WTC11 (cell line): ENCODE measurements at regions not wholly inside any gene's neighbourhood (a gene's known extent, or its start where the extent isn't known, plus 50 kb on each side); places are given as distances from the start of the nearest gene placed in this dataset.

ENCODE experiments used
- ATAC-seq: fragments of 200-7000 bp; cut with Tn5 transposase; 2 replicates; pipeline ENCODE4 v1.10.0; 2021; ENCODE audit warnings: mild to moderate bottlenecking, moderate library complexity
- CTCF ChIA-PET: fragments of 300-600 bp; sonication (Branson Sonifier 250); formaldehyde crosslinking; loops from one replicate; lab custom pipeline; 2021; ENCODE audit warnings: antibody characterized with exemption; lab: Charles Lee
- POLR2A ChIA-PET: fragments of 350-600 bp; sonication (Branson Sonifier 250); formaldehyde crosslinking; loops from one replicate; lab custom pipeline; 2021; ENCODE audit warnings: antibody characterized with exemption; lab: Charles Lee
- DNase-seq: peaks from one replicate; pipeline ENCODE4 v3.0.0; 2021; ENCODE audit warnings: low spot score
- H3K27ac Mint-ChIP-seq: 2 replicates; pipeline ENCODE4 v1.8.0; 2021; ENCODE audit warnings: mixed read lengths
- H3K27me3 Mint-ChIP-seq: 2 replicates; pipeline ENCODE4 v1.8.0; 2021; ENCODE audit warnings: low read depth, mild to moderate bottlenecking, moderate library complexity, mixed read lengths
- H3K36me3 Mint-ChIP-seq: 2 replicates; pipeline ENCODE4 v1.8.0; 2021; ENCODE audit warnings: mixed read lengths
- H3K4me1 Mint-ChIP-seq: 2 replicates; pipeline ENCODE4 v1.8.0; 2022; ENCODE audit warnings: mixed read lengths
- H3K4me3 Mint-ChIP-seq: 2 replicates; pipeline ENCODE4 v1.8.0; 2021; ENCODE audit warnings: mild to moderate bottlenecking, moderate library complexity, mixed read lengths
- H3K9me3 Mint-ChIP-seq: 2 replicates; pipeline ENCODE4 v1.8.0; 2021; ENCODE audit warnings: mixed read lengths
- AFF4 ChIP-seq: sonication (generic); formaldehyde crosslinking; IDR thresholded peaks from 2 replicates; pipeline ENCODE4 v1.8.1; 2023; ENCODE audit warnings: mild to moderate bottlenecking, missing genetic modification reagents, borderline replicate concordance
- E2F4 ChIP-seq: sonication (generic); formaldehyde crosslinking; IDR thresholded peaks from 2 replicates; pipeline ENCODE4 v1.8.1; 2022; ENCODE audit warnings: low read depth, mild to moderate bottlenecking, moderate library complexity, missing genetic modification reagents, borderline replicate concordance
- ETV6 ChIP-seq: sonication (generic); formaldehyde crosslinking; IDR thresholded peaks from 2 replicates; pipeline ENCODE4 v1.8.1; 2022; ENCODE audit warnings: mild to moderate bottlenecking, missing genetic modification reagents
- GRHL2 ChIP-seq: fragments of 250-450 bp; sonication (Bioruptor Pico); IDR thresholded peaks from 2 replicates; pipeline ENCODE4 v1.8.0; 2022; ENCODE audit warnings: mild to moderate bottlenecking, moderate library complexity; ENCODE audit not compliant: insufficient replicate concordance, severe bottlenecking
- IRF1 ChIP-seq: sonication (generic); formaldehyde crosslinking; IDR thresholded peaks from 2 replicates; pipeline ENCODE4 v1.8.0; 2023; ENCODE audit warnings: missing genetic modification reagents
- IRF2 ChIP-seq: sonication (generic); formaldehyde crosslinking; IDR thresholded peaks from 2 replicates; pipeline ENCODE4 v1.8.0; 2022; ENCODE audit warnings: low read depth, missing genetic modification reagents, borderline replicate concordance
- JAZF1 ChIP-seq: fragments of 250-450 bp; sonication (Bioruptor Pico); IDR thresholded peaks from 2 replicates; pipeline ENCODE4 v1.9.0; 2021; ENCODE audit warnings: moderate library complexity, mild to moderate bottlenecking, inconsistent platforms
- NFATC4 ChIP-seq: fragments of 250-450 bp; sonication (Bioruptor Pico); IDR thresholded peaks from 2 replicates; pipeline ENCODE4 v1.9.0; 2021; ENCODE audit warnings: mild to moderate bottlenecking
- NFE2L1 ChIP-seq: sonication (generic); formaldehyde crosslinking; IDR thresholded peaks from 2 replicates; pipeline ENCODE4 v1.8.1; 2023; ENCODE audit warnings: missing genetic modification reagents
- NFYB ChIP-seq: sonication (generic); formaldehyde crosslinking; conservative IDR thresholded peaks from 2 replicates; pipeline ENCODE4 v1.8.0; 2022; ENCODE audit warnings: low read depth, missing genetic modification reagents
- SMAD4 ChIP-seq: sonication (generic); formaldehyde crosslinking; IDR thresholded peaks from 2 replicates; pipeline ENCODE4 v1.8.0; 2022; ENCODE audit warnings: mild to moderate bottlenecking, missing genetic modification reagents
- USF2 ChIP-seq: sonication (generic); formaldehyde crosslinking; IDR thresholded peaks from 2 replicates; pipeline ENCODE4 v1.8.1; 2023; ENCODE audit warnings: mild to moderate bottlenecking, missing genetic modification reagents, moderate library complexity
- ZBTB43 ChIP-seq: sonication (generic); formaldehyde crosslinking; IDR thresholded peaks from 2 replicates; pipeline ENCODE4 v1.8.1; 2023; ENCODE audit warnings: mild to moderate bottlenecking, missing genetic modification reagents
- ZMAT4 ChIP-seq: fragments of 250-450 bp; sonication (Bioruptor Pico); IDR thresholded peaks from 2 replicates; pipeline ENCODE4 v1.9.0; 2021; ENCODE audit warnings: mild to moderate bottlenecking
- ZNF232 ChIP-seq: sonication (generic); formaldehyde crosslinking; IDR thresholded peaks from 2 replicates; pipeline ENCODE4 v1.8.0; 2022; ENCODE audit warnings: mild to moderate bottlenecking, missing genetic modification reagents
- ZNF671 ChIP-seq: fragments of 250-450 bp; sonication (Bioruptor Pico); IDR thresholded peaks from 2 replicates; pipeline ENCODE4 v1.8.0; 2021; ENCODE audit warnings: mild to moderate bottlenecking
- TF ChIP-seq, protein P1 (sequence below): fragments of 250-450 bp; sonication (Bioruptor Pico); IDR thresholded peaks from 2 replicates; pipeline ENCODE4 v1.9.0; 2021; ENCODE audit warnings: moderate library complexity, mild to moderate bottlenecking, inconsistent platforms, borderline replicate concordance

GRCh38 chr4:180518906-180519305 lies 1724.3 kb upstream of the TENM3 start:
- no peaks in the 10 kb centered on the region for H3K9me3 Mint-ChIP-seq
- ChIA-PET CTCF (no interaction called here), POLR2A (no interaction called here)
- no peak for ATAC-seq
- no peaks in the 10 kb centered on the region; the same call in 1 of the 2 replicates for H3K27me3 Mint-ChIP-seq
- no peak for DNase-seq
- no peak for TF ChIP-seq ZMAT4 (CRISPR knock-in tag)
- no peaks in the 10 kb centered on the region for H3K4me1 Mint-ChIP-seq
- no peak overlapping the region for H3K4me3 Mint-ChIP-seq
- no peaks in the 10 kb centered on the region for H3K36me3 Mint-ChIP-seq
- peak overlapping the region; percentile 41; the same call in 1 of the 2 replicates for H3K27ac Mint-ChIP-seq

GRCh38 chr4:180521181-180521580 lies 1722.0 kb upstream of the TENM3 start:
- Mint-ChIP-seq H3K36me3 (no peaks in the 10 kb centered on the region), H3K27me3 (no peaks in the 10 kb centered on the region), H3K4me3 (no peak overlapping the region)
- TF ChIP-seq JAZF1 (CRISPR knock-in tag) (no peak), NFE2L1 (CRISPR knock-in tag) (no peak), ZNF671 (no peak), ZNF232 (CRISPR knock-in tag) (no peak), AFF4 (CRISPR knock-in tag) (no peak), ETV6 (CRISPR knock-in tag) (no peak), NFYB (CRISPR knock-in tag) (no peak)
- TF ChIP-seq, all 79 proteins: peak for 0
- CTCF ChIA-PET = interaction anchor here (0.6 kb wide), 1 partner anchor 64 kb away, joined by 3 read pairs; no protein-coding TSS in a partner anchor
- H3K9me3 Mint-ChIP-seq = no peaks in the 10 kb centered on the region
- POLR2A ChIA-PET = no interaction called here
- ATAC-seq (no peak), DNase-seq (no peak)
- H3K4me1 Mint-ChIP-seq = no peaks in the 10 kb centered on the region
- H3K27ac Mint-ChIP-seq = no peak overlapping the region

GRCh38 chr4:180525523-180526077 lies 1717.6 kb upstream of the TENM3 start:
- no peak for ATAC-seq
- POLR2A ChIA-PET = no interaction called here
- H3K4me3 Mint-ChIP-seq = no peak overlapping the region
- peaks cover 7% of the 10 kb centered on the region for H3K9me3 Mint-ChIP-seq
- TF ChIP-seq IRF2 (no peak), GRHL2 (CRISPR knock-in tag) (no peak), NFATC4 (no peak), IRF1 (CRISPR knock-in tag) (no peak), USF2 (CRISPR knock-in tag) (no peak), E2F4 (CRISPR knock-in tag) (no peak), SMAD4 (no peak), NFYB (CRISPR knock-in tag) (no peak), ZBTB43 (CRISPR knock-in tag) (no peak)
- TF ChIP-seq, protein P1, sequence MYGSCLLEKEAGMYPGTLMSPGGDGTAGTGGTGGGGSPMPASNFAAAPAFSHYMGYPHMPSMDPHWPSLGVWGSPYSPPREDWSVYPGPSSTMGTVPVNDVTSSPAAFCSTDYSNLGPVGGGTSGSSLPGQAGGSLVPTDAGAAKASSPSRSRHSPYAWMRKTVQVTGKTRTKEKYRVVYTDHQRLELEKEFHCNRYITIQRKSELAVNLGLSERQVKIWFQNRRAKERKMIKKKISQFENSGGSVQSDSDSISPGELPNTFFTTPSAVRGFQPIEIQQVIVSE (CRISPR knock-in tag) = no peak
- TF ChIP-seq, all 79 proteins: peak for 0
- CTCF ChIA-PET = no interaction called here
- peaks cover 6% of the 10 kb centered on the region for H3K36me3 Mint-ChIP-seq
- no peak overlapping the region for H3K27ac Mint-ChIP-seq
- no peaks in the 10 kb centered on the region for H3K27me3 Mint-ChIP-seq
- peaks cover 3% of the 10 kb centered on the region for H3K4me1 Mint-ChIP-seq
- no peak for DNase-seq
